ENCODE measurements at regions not wholly inside any gene's neighbourhood (a gene's known extent, or its start where the extent isn't known, plus 50 kb on each side); places are given as distances from the start of the nearest gene placed in this dataset.

DNA sequence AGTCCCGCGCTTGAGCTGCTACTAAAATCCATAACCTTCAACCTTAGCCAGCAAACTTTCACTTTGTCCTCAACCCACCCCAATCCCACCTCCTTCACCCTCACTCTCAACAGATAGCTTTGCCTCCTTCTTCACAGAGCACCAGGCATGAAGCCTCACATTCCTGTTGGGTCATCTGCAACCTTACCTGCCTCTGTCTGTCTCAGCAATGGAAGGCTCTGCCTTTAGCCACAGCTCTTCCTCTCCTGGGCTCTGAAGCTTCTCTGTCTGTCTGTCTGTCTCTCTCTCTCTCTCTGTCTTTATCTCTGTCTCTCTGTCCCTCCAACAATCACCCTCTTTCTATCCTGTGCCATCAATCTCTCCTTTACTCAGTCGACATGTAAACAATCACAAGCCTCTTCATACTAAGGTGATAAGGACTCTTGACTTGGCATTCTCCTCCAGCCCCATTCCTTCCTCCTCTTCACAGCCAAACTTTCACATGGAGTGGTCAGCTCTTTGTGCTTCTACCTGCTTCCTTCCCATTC, 220.8 kb downstream of the SPTSSA start:
- Histone ChIP-seq H3K4me3 (ENCODE audit: low read depth in 1 of 2, low read length in 2 of 2) (no peak overlapping the region), H3K27me3 (ENCODE audit: low read depth, low read length) (no peaks in the 10 kb centered on the region), H3K27ac (ENCODE audit: low read length) (no peak overlapping the region), H3K36me3 (ENCODE audit: control insufficient read depth in 1 of 2, insufficient read depth in 2 of 2, low read length in 2 of 2) (no peaks in the 10 kb centered on the region), H3K4me1 (ENCODE audit: control insufficient read depth in 1 of 2, insufficient read depth in 2 of 2, low read length in 2 of 2) (peaks cover 0 to 4% of the 10 kb centered on the region in 2 donors), H3K9me3 (ENCODE audit: control insufficient read depth in 1 of 2, low read length in 2 of 2) (no peaks in the 10 kb centered on the region)

DNA sequence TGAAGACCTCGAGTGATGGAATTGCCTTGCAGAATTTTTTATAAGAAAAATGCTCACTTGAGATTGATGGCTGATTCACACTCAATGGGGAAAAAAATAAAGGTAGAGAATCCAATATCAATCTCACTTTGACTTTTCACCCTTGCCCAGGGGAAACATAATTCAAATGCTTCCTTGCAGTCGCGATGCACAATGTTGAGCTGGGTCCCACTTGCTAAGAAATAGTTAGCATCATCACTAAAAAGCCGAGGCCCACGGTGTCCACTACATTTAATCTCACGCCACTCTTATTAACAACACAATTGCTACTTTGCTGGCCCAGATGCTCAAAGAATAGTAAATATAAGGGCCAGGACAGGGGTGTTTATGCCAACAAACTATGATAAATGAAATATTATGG, 223.4 kb downstream of the SPTSSA start:
- H3K4me1 ChIP-seq (ENCODE audit: control insufficient read depth in 1 of 2, insufficient read depth in 2 of 2, low read length in 2 of 2), result peaks cover 0 to 8% of the 10 kb centered on the region in 2 donors
- no peaks in the 10 kb centered on the region for H3K9me3 ChIP-seq (ENCODE audit: control insufficient read depth in 1 of 2, low read length in 2 of 2)
- no peak overlapping the region for H3K27ac ChIP-seq (ENCODE audit: low read length)
- no peaks in the 10 kb centered on the region for H3K27me3 ChIP-seq (ENCODE audit: low read depth, low read length)
- H3K4me3 ChIP-seq (ENCODE audit: low read depth in 1 of 2, low read length in 2 of 2), result no peak overlapping the region
- no peaks in the 10 kb centered on the region for H3K36me3 ChIP-seq (ENCODE audit: control insufficient read depth in 1 of 2, insufficient read depth in 2 of 2, low read length in 2 of 2)

- Histone ChIP-seq H3K4me1 (ENCODE audit: control insufficient read depth in 1 of 2, insufficient read depth in 2 of 2, low read length in 2 of 2) (peaks cover 0 to 8% of the 10 kb centered on the region in 2 donors), H3K27me3 (ENCODE audit: low read depth, low read length) (no peaks in the 10 kb centered on the region), H3K36me3 (ENCODE audit: control insufficient read depth in 1 of 2, insufficient read depth in 2 of 2, low read length in 2 of 2) (no peaks in the 10 kb centered on the region), H3K27ac (ENCODE audit: low read length) (no peak overlapping the region), H3K4me3 (ENCODE audit: low read depth in 1 of 2, low read length in 2 of 2) (no peak overlapping the region), H3K9me3 (ENCODE audit: control insufficient read depth in 1 of 2, low read length in 2 of 2) (no peaks in the 10 kb centered on the region)
Observed at GRCh38 chr14:34237677-34238076, 224.4 kb downstream of the SPTSSA start.

- no peak overlapping the region for H3K27ac ChIP-seq (ENCODE audit: low read length)
- H3K27me3 ChIP-seq (ENCODE audit: low read depth, low read length), result no peaks in the 10 kb centered on the region
- no peak overlapping the region for H3K4me3 ChIP-seq (ENCODE audit: low read depth in 1 of 2, low read length in 2 of 2)
- H3K9me3 ChIP-seq (ENCODE audit: control insufficient read depth in 1 of 2, low read length in 2 of 2), result no peaks in the 10 kb centered on the region
- peaks cover 0 to 8% of the 10 kb centered on the region in 2 donors for H3K4me1 ChIP-seq (ENCODE audit: control insufficient read depth in 1 of 2, insufficient read depth in 2 of 2, low read length in 2 of 2)
- no peaks in the 10 kb centered on the region for H3K36me3 ChIP-seq (ENCODE audit: control insufficient read depth in 1 of 2, insufficient read depth in 2 of 2, low read length in 2 of 2)
Observed at GRCh38 chr14:34237081-34237480, 225.0 kb downstream of the SPTSSA start.

- no peak overlapping the region for H3K4me3 ChIP-seq (ENCODE audit: low read depth in 1 of 2, low read length in 2 of 2)
- H3K4me1 ChIP-seq (ENCODE audit: control insufficient read depth in 1 of 2, insufficient read depth in 2 of 2, low read length in 2 of 2), result peaks cover 0 to 8% of the 10 kb centered on the region in 2 donors
- H3K27ac ChIP-seq (ENCODE audit: low read length), result peak overlapping the region; percentile 75
- no peaks in the 10 kb centered on the region for H3K27me3 ChIP-seq (ENCODE audit: low read depth, low read length)
- no peaks in the 10 kb centered on the region for H3K9me3 ChIP-seq (ENCODE audit: control insufficient read depth in 1 of 2, low read length in 2 of 2)
- no peaks in the 10 kb centered on the region for H3K36me3 ChIP-seq (ENCODE audit: control insufficient read depth in 1 of 2, insufficient read depth in 2 of 2, low read length in 2 of 2)
Observed at GRCh38 chr14:34235643-34236300, 226.3 kb downstream of the SPTSSA start.

DNA sequence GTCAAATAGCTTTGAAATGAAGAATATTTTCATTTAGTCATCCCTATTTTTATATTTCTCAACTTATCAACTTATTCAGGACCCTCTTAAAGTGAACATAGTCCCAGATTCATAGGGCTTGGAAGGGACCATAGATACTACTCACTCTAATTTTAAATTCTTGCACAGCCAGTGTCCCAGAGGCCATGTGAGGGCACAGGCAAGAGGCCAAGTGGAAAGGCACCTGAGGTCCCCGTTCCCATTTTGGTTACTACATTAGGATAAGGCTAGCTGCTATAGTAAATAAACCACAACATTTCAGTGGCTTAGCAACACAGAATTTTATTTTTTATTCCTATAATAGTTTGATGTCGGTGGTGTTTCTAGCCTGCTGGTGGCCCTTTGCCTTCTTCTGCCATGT, 227.8 kb downstream of the SPTSSA start:
- no peak overlapping the region for H3K4me3 ChIP-seq (ENCODE audit: low read depth in 1 of 2, low read length in 2 of 2)
- no peaks in the 10 kb centered on the region for H3K9me3 ChIP-seq (ENCODE audit: control insufficient read depth in 1 of 2, low read length in 2 of 2)
- H3K27me3 ChIP-seq (ENCODE audit: low read depth, low read length), result no peaks in the 10 kb centered on the region
- H3K4me1 ChIP-seq (ENCODE audit: control insufficient read depth in 1 of 2, insufficient read depth in 2 of 2, low read length in 2 of 2), result peaks cover 0 to 4% of the 10 kb centered on the region in 2 donors
- H3K27ac ChIP-seq (ENCODE audit: low read length), result no peak overlapping the region
- no peaks in the 10 kb centered on the region for H3K36me3 ChIP-seq (ENCODE audit: control insufficient read depth in 1 of 2, insufficient read depth in 2 of 2, low read length in 2 of 2)

DNA sequence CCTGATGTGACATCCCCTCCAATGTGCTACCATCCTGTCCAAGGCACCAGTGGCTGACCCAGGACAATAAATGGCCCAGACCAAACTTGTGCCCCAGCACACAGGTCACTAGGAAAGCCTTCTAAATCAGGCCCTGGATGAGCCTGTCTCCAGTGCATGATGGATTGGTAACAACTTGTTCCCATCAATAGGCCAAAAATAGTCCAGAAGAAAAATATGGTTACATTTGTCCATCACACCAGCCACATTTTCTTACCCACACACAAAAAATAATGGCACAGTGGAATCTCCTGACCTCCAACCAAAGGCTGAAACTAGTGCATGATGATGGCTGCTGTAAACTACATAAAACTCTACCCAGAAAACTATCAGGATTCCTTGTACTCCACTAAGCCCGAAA, 228.4 kb downstream of the SPTSSA start:
- no peak overlapping the region for H3K4me3 ChIP-seq (ENCODE audit: low read depth in 1 of 2, low read length in 2 of 2)
- H3K9me3 ChIP-seq (ENCODE audit: control insufficient read depth in 1 of 2, low read length in 2 of 2), result no peaks in the 10 kb centered on the region
- H3K27me3 ChIP-seq (ENCODE audit: low read depth, low read length), result no peaks in the 10 kb centered on the region
- H3K27ac ChIP-seq (ENCODE audit: low read length), result no peak overlapping the region
- H3K36me3 ChIP-seq (ENCODE audit: control insufficient read depth in 1 of 2, insufficient read depth in 2 of 2, low read length in 2 of 2), result no peaks in the 10 kb centered on the region
- peaks cover 0 to 4% of the 10 kb centered on the region in 2 donors for H3K4me1 ChIP-seq (ENCODE audit: control insufficient read depth in 1 of 2, insufficient read depth in 2 of 2, low read length in 2 of 2)

DNA sequence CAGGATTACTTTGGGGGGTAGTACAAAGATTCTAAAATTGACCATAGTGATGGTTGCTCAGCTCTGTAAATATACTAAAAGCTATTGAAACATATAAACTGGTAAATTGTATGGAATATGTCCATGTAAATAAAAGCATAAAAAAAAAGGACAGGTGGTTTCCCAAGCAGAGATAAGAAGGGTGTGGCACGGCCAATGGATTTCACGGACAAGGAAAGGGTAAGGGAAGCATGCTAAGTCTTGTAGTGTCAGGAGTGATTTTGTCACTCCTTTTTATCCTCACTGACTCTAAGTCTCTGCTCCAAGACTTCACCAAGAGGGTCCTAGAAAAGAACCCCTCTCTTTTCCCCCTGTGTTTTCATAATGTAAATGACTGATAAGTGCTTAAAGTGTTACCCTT, 229.2 kb downstream of the SPTSSA start:
- Histone ChIP-seq H3K27me3 (ENCODE audit: low read depth, low read length) (no peaks in the 10 kb centered on the region), H3K9me3 (ENCODE audit: control insufficient read depth in 1 of 2, low read length in 2 of 2) (no peaks in the 10 kb centered on the region), H3K27ac (ENCODE audit: low read length) (no peak overlapping the region), H3K4me3 (ENCODE audit: low read depth in 1 of 2, low read length in 2 of 2) (no peak overlapping the region), H3K36me3 (ENCODE audit: control insufficient read depth in 1 of 2, insufficient read depth in 2 of 2, low read length in 2 of 2) (no peaks in the 10 kb centered on the region), H3K4me1 (ENCODE audit: control insufficient read depth in 1 of 2, insufficient read depth in 2 of 2, low read length in 2 of 2) (peaks cover 0 to 4% of the 10 kb centered on the region in 2 donors)

DNA sequence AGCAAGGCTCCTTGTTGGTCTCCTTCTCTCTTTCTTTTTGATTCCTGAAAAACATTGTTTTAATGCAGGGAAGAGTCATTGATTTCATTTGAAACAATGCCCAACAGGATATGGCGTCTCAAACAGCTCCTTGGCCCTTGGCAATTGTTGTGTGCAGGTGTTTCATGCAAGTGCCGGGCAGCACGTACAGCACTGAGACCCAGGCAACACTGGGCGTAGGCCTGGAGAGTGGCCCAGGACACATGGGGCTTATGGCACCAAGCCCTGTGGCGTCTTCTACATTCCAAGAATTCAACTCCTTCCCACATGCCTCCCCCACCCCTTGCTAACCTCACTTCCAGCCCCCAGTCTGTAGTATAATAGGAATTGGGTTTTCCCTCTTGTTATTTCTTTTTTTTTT, 230.4 kb downstream of the SPTSSA start:
- no peak overlapping the region for H3K27ac ChIP-seq (ENCODE audit: low read length)

GRCh38 chr14:34229140-34229539, 232.9 kb downstream of the SPTSSA start:
- peaks cover 0 to under 1% of the 10 kb centered on the region in 2 donors for H3K4me1 ChIP-seq (ENCODE audit: control insufficient read depth in 1 of 2, insufficient read depth in 2 of 2, low read length in 2 of 2)
- H3K4me3 ChIP-seq (ENCODE audit: low read depth in 1 of 2, low read length in 2 of 2), result no peak overlapping the region
- H3K9me3 ChIP-seq (ENCODE audit: control insufficient read depth in 1 of 2, low read length in 2 of 2), result no peaks in the 10 kb centered on the region
- no peak overlapping the region for H3K27ac ChIP-seq (ENCODE audit: low read length)
- no peaks in the 10 kb centered on the region for H3K27me3 ChIP-seq (ENCODE audit: low read depth, low read length)
- H3K36me3 ChIP-seq (ENCODE audit: control insufficient read depth in 1 of 2, insufficient read depth in 2 of 2, low read length in 2 of 2), result no peaks in the 10 kb centered on the region

More for the DNA sequence above, 230.4 kb downstream of the SPTSSA start:
- H3K4me1 ChIP-seq (ENCODE audit: control insufficient read depth in 1 of 2, insufficient read depth in 2 of 2, low read length in 2 of 2), result peaks cover 0 to 4% of the 10 kb centered on the region in 2 donors
- H3K9me3 ChIP-seq (ENCODE audit: control insufficient read depth in 1 of 2, low read length in 2 of 2), result no peaks in the 10 kb centered on the region
- H3K27me3 ChIP-seq (ENCODE audit: low read depth, low read length), result no peaks in the 10 kb centered on the region
- H3K4me3 ChIP-seq (ENCODE audit: low read depth in 1 of 2, low read length in 2 of 2), result no peak overlapping the region
- H3K36me3 ChIP-seq (ENCODE audit: control insufficient read depth in 1 of 2, insufficient read depth in 2 of 2, low read length in 2 of 2), result no peaks in the 10 kb centered on the region

DNA sequence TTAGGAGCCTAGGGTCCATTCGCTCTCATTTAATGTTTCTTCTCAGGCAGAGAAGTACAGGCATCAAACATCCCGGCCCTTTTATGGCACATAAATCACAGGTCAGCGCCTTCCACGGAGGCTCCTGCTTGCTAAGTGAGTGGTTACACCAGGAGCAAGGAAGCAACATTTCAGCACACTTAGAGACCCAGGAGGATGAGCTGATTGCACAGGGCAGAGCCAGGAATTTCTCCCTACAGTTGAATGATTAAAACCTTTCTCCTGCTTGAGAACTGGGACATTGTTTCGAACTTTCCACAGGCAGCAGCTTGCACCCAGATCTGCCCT, 233.4 kb downstream of the SPTSSA start:
- no peak overlapping the region for H3K27ac ChIP-seq (ENCODE audit: low read length)
- no peaks in the 10 kb centered on the region for H3K4me1 ChIP-seq (ENCODE audit: control insufficient read depth in 1 of 2, insufficient read depth in 2 of 2, low read length in 2 of 2)
- H3K27me3 ChIP-seq (ENCODE audit: low read depth, low read length), result no peaks in the 10 kb centered on the region
- no peak overlapping the region for H3K4me3 ChIP-seq (ENCODE audit: low read depth in 1 of 2, low read length in 2 of 2)
- H3K36me3 ChIP-seq (ENCODE audit: control insufficient read depth in 1 of 2, insufficient read depth in 2 of 2, low read length in 2 of 2), result no peaks in the 10 kb centered on the region
- no peaks in the 10 kb centered on the region for H3K9me3 ChIP-seq (ENCODE audit: control insufficient read depth in 1 of 2, low read length in 2 of 2)

Measured in muscle layer of duodenum (tissue), 2 donors.